COLO668 (cell line): ENCODE measurements at regions not wholly inside any gene's neighbourhood (a gene's known extent, or its start where the extent isn't known, plus 50 kb on each side); places are given as distances from the start of the nearest gene placed in this dataset.
"Not testable (repeated sequence)": the region's sequence is repeated elsewhere in the genome, so short reads cannot be mapped to it uniquely, and the experiment has no call there.

Source experiments
- DNase-seq: peaks from one replicate; lab custom pipeline; 2025; ENCODE audit not compliant: unreplicated experiment; lab: John Stamatoyannopoulos, UW

GRCh38 chr14:42994051-42994736 is 1387.5 kb downstream of the LRFN5 start:
- DNase-seq, result no peak

- DNase-seq, result no peak
Observed at GRCh38 chr14:42992930-42993329, 1386.3 kb downstream of the LRFN5 start.

- no peak for DNase-seq
Observed at GRCh38 chr14:42980419-42980818, 1373.7 kb downstream of the LRFN5 start.

- DNase-seq, result not testable (repeated sequence)
Observed at GRCh38 chr14:42973171-42973570, 1366.5 kb downstream of the LRFN5 start.

GRCh38 chr14:42965512-42965911 is 1358.8 kb downstream of the LRFN5 start:
- DNase-seq, result no peak

- DNase-seq, result no peak
Observed at GRCh38 chr14:42961509-42961908, 1354.8 kb downstream of the LRFN5 start.

- DNase-seq, result no peak
Observed at GRCh38 chr14:42950363-42950762, 1343.7 kb downstream of the LRFN5 start.

GRCh38 chr14:42947991-42948390 is 1341.3 kb downstream of the LRFN5 start:
- DNase-seq, result no peak

GRCh38 chr14:42944284-42944683 is 1337.6 kb downstream of the LRFN5 start:
- DNase-seq, result no peak

GRCh38 chr14:42931308-42931707 is 1324.6 kb downstream of the LRFN5 start:
- DNase-seq, result no peak

GRCh38 chr14:42929806-42930480 is 1323.3 kb downstream of the LRFN5 start:
- DNase-seq, result no peak

- DNase-seq, result no peak
Observed at GRCh38 chr14:42927313-42927712, 1320.6 kb downstream of the LRFN5 start.

GRCh38 chr14:42921901-42922300 is 1315.2 kb downstream of the LRFN5 start:
- DNase-seq, result no peak

- DNase-seq, result no peak
Observed at GRCh38 chr14:42918615-42919014, 1311.9 kb downstream of the LRFN5 start.

- DNase-seq, result no peak
Observed at GRCh38 chr14:42911642-42912041, 1305.0 kb downstream of the LRFN5 start.

- no peak for DNase-seq
Observed at GRCh38 chr14:42909659-42910058, 1303.0 kb downstream of the LRFN5 start.

- no peak for DNase-seq
Observed at GRCh38 chr14:42893183-42893582, 1286.5 kb downstream of the LRFN5 start.

- DNase-seq, result no peak
Observed at GRCh38 chr14:42884100-42884499, 1277.4 kb downstream of the LRFN5 start.

GRCh38 chr14:42877716-42878115 is 1271.0 kb downstream of the LRFN5 start:
- DNase-seq, result no peak

- no peak for DNase-seq
Observed at GRCh38 chr14:42872786-42873185, 1266.1 kb downstream of the LRFN5 start.

GRCh38 chr14:42869681-42870080 is 1263.0 kb downstream of the LRFN5 start:
- DNase-seq, result no peak

- no peak for DNase-seq
Observed at GRCh38 chr14:42862114-42862513, 1255.4 kb downstream of the LRFN5 start.

GRCh38 chr14:42860371-42860770 is 1253.7 kb downstream of the LRFN5 start:
- no peak for DNase-seq
